Stimulated activated CD4-positive, alpha-beta T cell treated with anti-CD3 and anti-CD28 coated beads, TNF-alpha, amount 100 ng/mL, for 1 hour (primary cell): ENCODE measurements at regions not wholly inside any gene's neighbourhood (a gene's known extent, or its start where the extent isn't known, plus 50 kb on each side); places are given as distances from the start of the nearest gene placed in this dataset.
A peak's percentile ranks its signal among the peaks of the same experiment; 100 is the strongest.

Experiments
- DNase-seq, 3 donors: peaks; one replicate each; pipeline ENCODE4 v3.0.0-alpha.2; 2020; ENCODE audit warnings: low read depth in 3 of 3, low spot score in 1 of 3

DNA sequence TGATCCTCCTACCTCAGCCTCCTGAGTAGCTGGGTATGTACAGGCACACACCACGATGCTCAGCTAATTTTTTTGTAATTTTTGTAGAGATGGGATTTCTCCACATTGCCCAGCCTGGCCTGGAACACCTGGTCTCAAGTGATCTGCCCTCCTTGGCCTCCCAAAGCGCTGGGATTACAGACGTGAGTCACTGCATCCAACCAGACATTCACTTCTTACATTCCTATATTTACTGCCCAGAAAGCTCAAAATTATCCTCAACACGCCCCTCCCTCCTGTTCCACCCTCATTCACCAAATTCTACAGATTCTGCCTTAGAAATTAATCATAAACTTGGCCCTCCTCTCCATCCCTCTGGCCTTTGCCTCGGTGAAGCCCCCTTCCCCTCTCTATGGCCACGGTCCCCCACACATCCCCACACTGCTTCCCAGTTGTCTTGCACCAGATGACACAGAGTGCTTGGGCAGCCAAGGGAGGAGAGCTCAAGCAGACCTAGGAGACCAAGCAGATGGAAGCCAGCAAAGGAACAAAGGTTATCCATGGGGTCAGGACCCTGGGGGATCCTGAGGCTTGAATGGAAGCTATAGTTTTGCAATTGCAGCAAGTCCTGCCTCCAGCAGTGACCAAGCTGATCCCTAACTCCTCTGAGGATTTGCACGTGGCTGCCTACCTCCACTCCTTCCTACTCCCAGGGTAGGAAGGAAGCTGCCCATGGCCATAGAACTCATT is 213.2 kb upstream of the FOXN3 start:
- DNase-seq, result no peak

DNA sequence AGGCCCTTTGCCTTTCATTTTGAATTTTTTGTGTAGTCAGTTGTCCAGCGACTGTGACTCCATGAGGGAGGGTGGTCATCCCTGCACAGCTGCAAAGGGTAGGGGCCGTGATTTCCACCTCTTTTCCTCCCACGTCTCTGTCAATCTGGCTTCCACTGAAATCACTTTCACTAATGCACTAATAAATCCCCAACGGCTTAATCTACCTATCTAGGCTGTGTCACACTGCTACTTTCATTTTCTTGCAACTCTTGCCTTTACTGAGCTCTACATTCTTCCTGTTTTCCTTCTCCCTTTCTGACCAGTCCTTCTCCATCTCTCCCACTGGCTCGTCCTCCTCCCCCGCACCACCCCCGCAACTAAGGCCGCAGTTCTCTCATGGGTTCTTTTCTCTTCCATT is 212.3 kb upstream of the FOXN3 start:
- no peak for DNase-seq

DNA sequence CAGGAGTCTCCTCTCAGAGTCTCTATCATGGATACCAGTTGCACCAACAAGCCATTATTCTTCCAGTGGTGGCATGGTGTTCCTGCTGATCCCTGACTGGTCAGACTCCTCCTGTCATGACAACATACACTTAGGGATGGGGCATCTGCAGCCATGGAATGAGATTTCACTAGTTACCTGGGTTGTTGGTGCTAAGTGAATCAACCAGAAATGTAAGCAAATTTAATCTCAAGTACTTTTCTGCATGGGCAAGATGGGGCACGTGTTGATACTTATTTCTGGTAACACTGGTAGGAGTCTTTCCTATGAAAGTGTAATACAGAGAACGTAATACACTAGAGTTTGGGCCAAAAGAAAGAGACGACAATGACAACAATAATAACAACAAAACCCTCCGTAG is 211.5 kb upstream of the FOXN3 start:
- no peak for DNase-seq

DNA sequence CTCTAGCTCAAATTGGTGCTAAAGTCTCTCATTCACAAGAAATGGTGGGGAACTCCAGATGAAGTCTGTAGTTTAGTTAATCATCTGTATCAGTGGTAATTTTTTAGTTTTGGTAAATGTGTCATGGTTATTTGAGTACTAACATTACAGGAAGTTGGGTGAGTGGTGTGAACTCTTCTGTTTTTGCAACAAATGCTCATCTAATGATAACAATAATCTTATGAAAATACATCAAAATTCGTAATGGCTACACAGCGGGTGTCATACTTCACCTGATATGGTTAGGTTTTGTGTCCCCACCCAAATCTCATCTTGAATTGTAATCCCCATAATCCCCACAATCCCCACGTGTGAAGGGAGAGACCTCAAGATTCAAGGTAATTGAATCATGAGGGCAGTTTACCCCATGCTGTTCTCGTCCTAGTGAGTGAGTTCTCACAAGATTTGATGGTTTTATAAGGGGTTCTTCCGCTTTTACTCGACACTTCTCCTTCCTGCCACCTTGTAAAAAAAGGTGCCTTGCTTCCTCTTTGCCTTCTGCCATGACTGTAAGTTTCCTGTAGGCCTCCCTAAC is 209.3 kb upstream of the FOXN3 start:
- DNase-seq, result no peak

DNA sequence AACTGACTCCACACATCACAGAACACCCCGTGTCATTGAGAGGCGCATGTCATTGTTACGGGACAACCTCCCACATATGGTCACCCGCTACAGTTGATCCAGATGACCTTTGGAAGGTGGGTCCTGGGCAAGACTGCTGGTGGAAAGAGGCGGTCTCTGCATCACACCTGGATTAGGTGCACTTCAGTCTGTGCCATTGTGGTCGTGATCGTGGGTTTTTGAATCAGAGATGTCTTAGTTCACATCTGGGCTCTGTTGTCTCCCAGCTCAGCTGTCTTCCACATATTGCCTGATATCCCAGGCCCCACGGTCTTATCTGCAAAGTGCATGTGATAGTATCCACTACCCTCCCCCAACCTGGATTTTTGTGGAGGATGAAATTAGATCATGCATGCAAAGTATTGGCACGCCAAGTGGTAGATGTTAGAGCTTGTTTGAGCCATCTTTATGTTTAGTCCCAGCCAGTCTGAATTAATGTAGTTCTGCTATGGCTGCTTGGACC is 208.7 kb upstream of the FOXN3 start:
- DNase-seq, result no peak

DNA sequence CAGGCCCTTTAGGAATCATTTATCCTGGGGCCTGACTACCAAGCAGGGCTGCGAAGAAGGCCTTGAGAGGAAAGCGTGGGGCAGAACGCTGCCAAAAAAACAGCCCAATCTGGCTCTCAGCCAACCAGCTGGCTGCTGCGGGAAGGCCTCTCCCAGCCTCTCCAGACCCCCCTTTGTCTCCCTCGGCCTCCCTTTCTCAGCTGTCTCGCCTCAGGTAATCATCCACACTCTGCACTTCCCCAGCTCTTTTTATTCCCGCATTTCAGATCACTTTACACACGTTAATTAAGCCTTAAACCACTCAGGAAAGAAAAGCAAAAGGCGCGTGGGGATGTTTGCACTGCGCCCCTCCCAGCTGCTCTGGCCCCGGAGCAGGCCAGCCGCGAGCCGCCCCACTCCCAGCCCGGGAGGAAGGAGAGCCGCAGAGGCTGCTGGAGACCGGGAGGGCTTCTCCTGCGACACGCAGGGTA is 208.2 kb upstream of the FOXN3 start:
- DNase-seq, result no peak

DNA sequence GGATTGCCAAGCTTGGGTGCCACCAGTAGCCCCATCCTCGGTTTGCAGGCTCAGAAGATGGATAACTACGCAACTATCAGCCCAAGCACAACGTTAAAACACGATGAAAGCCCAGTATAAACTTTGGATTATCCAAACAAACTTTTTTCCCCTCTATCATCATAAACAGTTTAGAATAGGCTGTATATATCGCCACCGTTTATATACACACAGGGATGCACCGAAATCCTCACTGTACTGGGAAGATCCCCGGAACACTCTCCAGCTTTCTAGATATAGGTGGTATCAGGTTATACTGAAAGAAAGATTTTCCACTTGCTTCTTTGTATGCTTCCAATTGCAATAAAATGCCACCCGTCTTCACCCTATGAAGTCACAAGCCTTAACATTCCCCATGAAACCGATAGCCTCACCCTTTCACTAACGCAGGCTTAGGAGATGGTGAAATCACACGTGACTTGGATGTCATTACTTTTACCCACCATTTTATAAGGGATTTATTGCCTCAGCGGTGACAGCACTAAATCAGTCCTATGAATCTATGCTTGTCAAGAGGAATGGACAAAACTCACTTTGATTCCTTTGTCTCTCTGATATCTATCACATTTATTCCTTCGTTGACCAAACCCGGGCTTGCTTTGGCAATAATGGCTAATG is 207.6 kb upstream of the FOXN3 start:
- DNase-seq, result no peak

DNA sequence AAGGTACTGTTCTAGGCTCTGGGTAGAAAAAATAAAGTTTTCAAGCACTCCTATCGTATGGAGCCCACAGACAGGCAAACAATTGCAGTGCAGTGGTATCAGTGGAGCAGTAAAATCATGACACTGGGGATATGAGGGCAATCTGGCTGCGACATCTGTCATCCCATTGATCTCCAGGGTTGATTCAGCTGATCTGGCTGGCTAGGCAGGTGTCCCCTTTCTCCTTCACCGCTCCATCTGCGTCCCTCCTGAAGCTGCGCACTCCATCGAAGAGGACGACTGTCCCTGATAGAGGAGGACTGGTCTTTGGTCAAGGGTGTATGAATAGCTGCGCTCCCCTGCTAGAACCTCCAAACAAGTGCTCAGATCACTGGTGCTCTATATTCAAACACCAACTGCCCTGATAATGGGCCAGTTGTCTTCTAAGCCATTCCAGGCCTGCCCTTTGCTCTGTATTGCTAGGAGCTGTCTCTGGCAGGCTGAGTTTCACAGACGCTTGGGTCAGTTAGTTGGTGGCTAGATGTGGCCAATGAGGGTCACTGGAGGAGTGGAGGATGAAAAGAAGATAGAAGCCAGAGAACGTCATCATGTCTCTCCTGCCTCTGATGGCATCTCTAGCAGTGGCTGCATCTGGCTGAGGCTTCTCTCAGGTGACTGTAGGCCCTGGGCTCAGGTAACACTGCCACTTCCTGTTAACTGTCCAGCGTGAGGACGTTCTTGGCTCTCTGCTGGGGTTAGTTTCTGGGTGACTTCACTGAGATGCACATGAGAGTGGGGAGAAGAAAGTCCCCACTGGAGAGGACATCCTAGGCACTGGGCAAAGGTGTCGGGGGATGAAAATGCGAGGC is 205.0 kb upstream of the FOXN3 start:
- no peak for DNase-seq

DNA sequence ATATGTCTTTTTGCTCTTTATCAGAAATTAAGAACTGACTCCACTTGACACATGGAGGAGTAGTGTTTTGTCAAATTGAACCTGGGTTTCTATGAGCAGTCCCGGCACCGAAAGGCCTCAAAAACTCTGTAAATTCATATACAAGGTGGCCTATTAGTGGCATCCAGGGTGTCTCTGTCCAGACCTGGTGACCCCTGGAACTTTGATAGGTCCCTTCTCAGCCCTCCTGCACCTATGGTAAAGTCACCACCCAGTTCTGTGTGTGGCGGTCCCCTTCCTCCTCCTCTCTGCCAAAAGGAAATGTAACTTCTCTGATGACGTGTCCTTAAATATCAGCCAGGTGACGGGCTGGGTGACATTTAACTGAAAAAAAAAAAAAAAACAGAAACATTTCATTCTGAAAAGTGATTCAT is 204.0 kb upstream of the FOXN3 start:
- DNase-seq, result peak in 2 of 3 donors; percentile 11 to 37

DNA sequence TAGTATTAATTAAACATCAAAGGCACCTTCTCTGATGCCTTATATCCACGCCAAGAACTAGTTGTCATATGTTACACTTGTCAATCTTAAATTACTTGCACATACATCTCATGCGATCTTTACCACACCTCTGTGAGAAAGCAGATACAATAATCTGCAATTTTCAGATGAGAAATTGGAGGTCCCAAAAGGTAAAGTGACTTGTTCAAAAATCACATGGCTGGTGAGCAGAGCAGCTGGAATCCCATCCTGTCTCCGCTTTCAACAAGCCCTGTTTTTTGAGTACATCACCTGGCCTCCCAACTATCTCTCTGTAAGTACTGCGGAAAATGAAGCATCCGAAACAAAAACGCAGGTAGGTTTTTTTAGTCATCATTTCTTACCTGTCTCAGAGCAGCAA is 203.4 kb upstream of the FOXN3 start:
- DNase-seq, result no peak

DNA sequence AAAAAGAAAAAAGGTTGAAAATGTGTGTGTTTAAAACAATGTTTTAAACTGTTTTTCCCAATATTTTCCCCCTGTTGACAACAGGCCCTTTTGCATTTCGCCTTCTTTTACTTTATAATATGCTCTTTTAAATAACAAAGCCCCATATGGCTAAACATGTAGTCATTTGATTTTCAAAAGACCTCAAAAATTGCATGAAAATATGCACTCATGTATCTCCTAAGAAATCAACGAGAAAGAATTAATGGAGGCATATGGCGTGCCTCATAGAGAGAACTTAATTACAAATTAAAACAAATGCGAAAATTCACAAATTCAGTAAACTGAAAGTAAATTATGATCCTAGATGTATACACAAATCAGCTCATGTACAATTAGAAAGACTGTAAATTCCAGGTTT is 202.6 kb upstream of the FOXN3 start:
- no peak for DNase-seq

DNA sequence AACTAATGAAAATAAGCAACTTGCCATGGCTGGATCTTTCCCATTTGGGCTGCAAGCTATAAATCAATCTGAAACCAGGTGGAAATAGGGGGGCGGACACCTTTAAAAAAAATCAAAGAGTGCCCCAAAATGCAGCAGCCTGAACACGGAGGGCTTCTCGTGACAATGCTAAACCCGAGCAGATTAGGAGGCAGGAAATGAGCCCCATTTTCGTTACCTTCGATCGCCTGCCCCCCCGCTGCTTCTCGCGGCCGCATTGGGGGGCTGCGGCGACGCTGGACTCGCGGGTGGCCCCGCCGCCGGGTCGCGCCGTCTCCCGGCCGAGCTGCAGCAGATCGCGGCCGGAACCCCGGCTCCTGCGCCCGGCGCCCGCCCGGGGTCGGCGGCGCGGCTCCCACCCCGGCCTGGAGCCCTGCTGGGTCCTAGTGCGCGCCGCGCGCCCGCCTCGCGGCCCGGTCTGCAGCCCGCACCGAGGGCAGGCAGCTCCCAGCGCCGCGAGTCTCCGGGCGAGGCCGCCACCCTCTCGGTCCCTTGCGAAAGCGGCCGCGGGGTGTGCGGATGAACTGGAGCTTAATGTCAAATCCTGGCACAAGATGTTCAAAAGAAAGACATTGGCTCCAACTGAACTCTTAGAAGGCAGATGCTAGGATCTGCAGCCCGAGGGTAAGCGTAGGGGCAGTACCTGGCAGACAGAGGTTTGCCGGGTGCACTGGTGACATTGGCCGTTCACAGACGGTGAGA is 201.9 kb upstream of the FOXN3 start:
- DNase-seq, result peak in 2 of 3 donors; percentile 15 to 51

DNA sequence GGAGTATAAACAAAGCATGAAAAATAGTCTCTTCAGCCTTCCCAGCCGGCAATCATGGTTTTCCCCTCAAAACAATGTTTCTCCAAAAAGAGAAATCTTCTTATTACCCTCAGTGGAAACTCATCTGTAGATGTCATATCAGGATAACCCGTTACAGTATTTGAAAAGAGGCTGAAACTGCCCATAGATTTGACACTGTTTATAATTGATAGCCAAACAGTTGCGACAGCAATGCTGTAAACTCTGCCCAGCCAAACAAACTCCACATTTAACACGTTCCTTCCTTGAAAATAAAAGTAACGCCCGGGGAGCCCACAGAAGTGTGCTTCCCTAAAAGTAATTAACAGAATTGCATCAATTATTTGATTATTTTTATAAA is 201.3 kb upstream of the FOXN3 start:
- no peak for DNase-seq

DNA sequence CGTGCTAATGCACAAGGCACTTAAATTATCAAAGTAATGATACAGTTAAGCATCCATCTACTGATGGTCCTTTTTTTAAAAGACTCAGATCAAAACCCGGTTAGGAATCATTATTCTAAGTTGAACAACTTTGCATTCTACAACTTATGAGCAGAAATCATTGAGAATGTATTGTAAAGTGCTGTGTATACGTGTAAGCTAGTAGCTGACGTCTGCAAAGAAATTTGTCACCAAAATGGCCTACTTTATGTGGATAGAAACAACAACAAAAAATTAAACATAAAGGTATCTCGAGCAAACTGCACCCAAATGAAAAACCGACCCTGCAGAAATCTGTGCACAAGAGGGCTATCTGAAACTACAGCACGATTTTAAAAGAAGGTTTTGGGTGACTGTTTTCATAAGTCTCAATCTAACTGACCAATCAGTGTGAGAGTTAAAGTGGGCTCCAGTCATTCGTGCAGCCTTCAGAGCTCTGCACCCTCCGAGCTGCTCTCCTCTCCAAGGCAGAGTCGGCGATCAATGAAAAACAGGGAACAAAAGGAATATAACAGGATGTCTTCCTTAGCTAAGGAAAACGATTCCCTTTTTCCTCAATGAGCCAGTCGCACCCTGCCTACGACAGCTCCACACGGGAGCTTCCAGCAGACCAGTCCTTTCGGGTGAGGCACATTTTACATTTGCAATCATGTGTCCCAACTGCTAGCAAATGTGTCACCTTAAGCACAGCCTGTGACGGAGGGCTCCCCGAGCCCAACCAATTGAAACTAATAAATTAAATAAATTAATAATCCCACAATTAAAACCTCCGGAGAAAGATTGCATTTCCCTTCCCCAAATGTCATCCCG is 200.7 kb upstream of the FOXN3 start:
- DNase-seq, result no peak

DNA sequence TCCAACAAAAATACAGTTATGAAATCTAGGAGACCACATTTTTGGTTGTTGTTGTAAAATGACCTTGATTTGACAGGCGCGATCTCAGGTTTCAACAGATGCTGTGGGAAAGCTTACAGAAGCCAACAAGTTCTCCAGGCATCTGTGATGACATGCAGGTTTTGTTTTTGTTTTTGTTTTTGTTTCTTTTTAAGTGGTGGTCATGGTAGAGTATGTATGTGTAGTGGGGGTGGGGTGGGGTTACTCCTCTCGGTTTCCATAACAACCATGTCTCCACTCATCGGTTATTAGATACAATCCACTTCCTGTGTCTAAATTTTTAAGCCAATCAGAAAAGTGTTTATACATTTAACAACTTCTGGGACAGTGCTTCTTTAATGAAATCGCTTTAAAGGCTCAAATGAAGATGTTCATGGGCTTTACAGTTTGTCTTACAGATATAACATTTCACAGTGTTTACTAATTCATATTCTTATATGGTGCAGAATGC is 199.9 kb upstream of the FOXN3 start:
- DNase-seq, result no peak

DNA sequence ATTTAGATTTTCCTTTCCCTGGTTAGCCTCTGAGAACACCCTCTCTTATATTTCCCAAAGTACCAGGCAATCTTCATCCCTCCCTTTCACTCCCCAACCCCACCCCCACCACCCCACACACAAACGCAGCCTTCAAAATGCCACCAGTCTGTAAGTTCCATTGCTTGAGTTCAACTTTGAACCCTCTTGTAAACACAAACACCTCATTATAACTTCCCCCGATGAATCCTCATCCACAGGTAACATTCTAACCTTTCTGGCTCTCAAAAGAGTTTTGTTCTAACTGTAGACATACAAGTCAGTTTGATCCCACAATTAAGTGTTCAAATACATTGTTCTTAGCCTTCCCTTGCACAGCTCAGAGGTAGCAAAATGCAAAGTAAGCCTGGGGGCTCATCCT is 199.4 kb upstream of the FOXN3 start:
- DNase-seq, result no peak

DNA sequence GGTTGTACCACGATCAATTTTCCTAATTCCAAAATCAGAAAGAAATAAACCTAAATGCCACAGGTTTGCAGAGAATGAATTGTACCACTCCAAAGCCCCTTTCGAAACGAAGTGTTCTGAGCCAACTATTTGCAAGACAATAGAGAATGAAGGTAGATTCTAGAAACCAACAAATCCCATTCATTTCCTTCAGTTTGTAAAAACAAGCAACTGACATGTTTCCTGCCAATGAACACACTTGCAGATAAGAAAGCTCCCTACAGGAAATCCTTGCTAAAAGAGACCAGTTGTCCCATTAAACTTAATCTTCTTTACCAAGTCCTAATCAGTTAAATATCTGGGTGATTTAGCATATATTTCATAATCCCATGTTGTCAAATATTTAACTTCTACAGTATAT is 198.4 kb upstream of the FOXN3 start:
- DNase-seq, result no peak

DNA sequence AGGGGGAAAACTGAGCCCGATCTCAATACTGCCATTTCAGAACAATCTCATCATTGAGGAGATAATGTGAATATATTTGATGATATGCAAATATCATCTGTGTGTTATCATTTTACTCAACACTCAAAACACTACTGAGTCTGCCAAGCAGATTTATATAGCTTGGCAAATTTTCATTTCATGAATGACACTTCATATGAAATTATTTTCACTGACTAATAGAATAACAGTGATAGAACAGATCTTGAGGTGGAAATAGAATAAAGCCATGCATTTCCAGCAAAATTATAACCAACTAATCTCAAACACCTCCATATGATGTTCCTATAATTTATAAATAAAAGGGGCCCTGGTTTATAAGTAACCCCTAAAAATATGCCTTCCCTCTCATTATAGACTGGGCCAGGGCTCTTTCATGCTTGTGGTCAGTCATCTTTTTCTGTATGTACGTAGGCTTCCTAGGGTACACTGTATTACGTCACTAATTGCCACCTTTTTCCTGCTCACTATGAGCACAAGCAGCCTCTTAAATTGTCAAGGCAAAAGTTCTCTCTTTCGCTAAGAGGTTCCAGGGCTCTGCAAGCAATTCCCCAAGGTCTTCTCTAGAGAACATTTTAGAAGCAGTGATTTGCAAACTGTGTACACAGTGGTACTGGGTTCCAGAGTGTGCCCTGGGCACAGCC is 197.1 kb upstream of the FOXN3 start:
- no peak for DNase-seq
